GM06990 (cell line): ENCODE measurements at regions not wholly inside any gene's neighbourhood (a gene's known extent, or its start where the extent isn't known, plus 50 kb on each side); places are given as distances from the start of the nearest gene placed in this dataset.

Source experiments
- DNase-seq: peaks from one replicate; pipeline ENCODE4 v3.0.0-alpha.2; 2011; ENCODE audit not compliant: insufficient read length; ENCODE audit errors: extremely low read depth
- H3K27me3 ChIP-seq: replicated peaks from 2 replicates; pipeline ENCODE4 v1.6.0; 2011; ENCODE audit warnings: low read length; ENCODE audit not compliant: control insufficient read depth, insufficient read depth
- H3K36me3 ChIP-seq: 2 replicates; pipeline ENCODE4 v1.5.1; 2011; ENCODE audit warnings: low read length; ENCODE audit not compliant: control insufficient read depth, insufficient read depth
- H3K4me3 ChIP-seq: replicated peaks from 2 replicates; pipeline ENCODE4 v1.5.1; 2011; ENCODE audit warnings: low read depth, mild to moderate bottlenecking, control low read depth, low read length
- TF ChIP-seq, protein P1 (sequence below): IDR thresholded peaks from 2 replicates; pipeline ENCODE4 v1.5.1; 2011; ENCODE audit warnings: low read length, control low read depth, mild to moderate bottlenecking, inconsistent platforms; ENCODE audit not compliant: insufficient read depth, poor library complexity, severe bottlenecking

DNA sequence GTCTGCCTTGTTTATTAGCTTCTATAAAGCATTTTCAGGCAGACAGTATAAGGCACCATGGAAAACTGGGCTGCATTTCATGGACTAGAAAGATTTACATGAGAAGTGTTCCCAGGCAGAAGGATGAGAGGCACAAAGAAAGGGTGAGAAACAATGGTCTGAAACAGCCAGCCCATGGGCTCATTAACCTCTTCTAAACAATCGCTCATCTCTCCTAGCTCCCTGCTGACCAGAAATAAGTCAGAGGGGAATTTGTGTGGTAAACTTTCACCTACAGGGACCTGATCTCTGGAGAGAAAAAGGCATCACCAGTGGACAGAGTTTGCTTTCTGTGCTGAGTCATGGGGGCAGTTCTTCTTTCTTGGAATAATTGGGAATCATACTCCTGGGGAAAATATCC lies 51.8 kb upstream of the KIRREL3 start:
- Histone ChIP-seq H3K36me3 (no peaks in the 10 kb centered on the region), H3K27me3 (no peaks in the 10 kb centered on the region; the same call in 1 of the 2 replicates), H3K4me3 (no peak overlapping the region)
- DNase-seq = no peak
- TF ChIP-seq, protein P1, sequence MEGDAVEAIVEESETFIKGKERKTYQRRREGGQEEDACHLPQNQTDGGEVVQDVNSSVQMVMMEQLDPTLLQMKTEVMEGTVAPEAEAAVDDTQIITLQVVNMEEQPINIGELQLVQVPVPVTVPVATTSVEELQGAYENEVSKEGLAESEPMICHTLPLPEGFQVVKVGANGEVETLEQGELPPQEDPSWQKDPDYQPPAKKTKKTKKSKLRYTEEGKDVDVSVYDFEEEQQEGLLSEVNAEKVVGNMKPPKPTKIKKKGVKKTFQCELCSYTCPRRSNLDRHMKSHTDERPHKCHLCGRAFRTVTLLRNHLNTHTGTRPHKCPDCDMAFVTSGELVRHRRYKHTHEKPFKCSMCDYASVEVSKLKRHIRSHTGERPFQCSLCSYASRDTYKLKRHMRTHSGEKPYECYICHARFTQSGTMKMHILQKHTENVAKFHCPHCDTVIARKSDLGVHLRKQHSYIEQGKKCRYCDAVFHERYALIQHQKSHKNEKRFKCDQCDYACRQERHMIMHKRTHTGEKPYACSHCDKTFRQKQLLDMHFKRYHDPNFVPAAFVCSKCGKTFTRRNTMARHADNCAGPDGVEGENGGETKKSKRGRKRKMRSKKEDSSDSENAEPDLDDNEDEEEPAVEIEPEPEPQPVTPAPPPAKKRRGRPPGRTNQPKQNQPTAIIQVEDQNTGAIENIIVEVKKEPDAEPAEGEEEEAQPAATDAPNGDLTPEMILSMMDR = no peak
